COR-L47 (cell line): ENCODE measurements at regions not wholly inside any gene's neighbourhood (a gene's known extent, or its start where the extent isn't known, plus 50 kb on each side); places are given as distances from the start of the nearest gene placed in this dataset.

ENCODE experiments used
- DNase-seq: peaks from one replicate; lab custom pipeline; 2025; lab: John Stamatoyannopoulos, UW

- DNase-seq = no peak
Observed at GRCh38 chr17:56648321-56648720, 54.8 kb downstream of the NOG start.

GRCh38 chr17:56648806-56649205, 55.3 kb downstream of the NOG start:
- no peak for DNase-seq

GRCh38 chr17:56652628-56653027, 59.1 kb downstream of the NOG start:
- DNase-seq = no peak

- DNase-seq = no peak
Observed at GRCh38 chr17:56653877-56654276, 60.4 kb downstream of the NOG start.

- no peak for DNase-seq
Observed at GRCh38 chr17:56656701-56657327, 63.3 kb downstream of the NOG start.

GRCh38 chr17:56658648-56659047, 65.1 kb downstream of the NOG start:
- no peak for DNase-seq

- no peak for DNase-seq
Observed at GRCh38 chr17:56659622-56660021, 66.1 kb downstream of the NOG start.

- no peak for DNase-seq
Observed at GRCh38 chr17:56661906-56662305, 68.4 kb downstream of the NOG start.

GRCh38 chr17:56665864-56666263, 72.4 kb downstream of the NOG start:
- DNase-seq = no peak

GRCh38 chr17:56667925-56668458, 74.5 kb downstream of the NOG start:
- DNase-seq = no peak

- no peak for DNase-seq
Observed at GRCh38 chr17:56672195-56672594, 78.7 kb downstream of the NOG start.

GRCh38 chr17:56674401-56674925, 81.0 kb downstream of the NOG start:
- no peak for DNase-seq

GRCh38 chr17:56675876-56676660, 82.6 kb downstream of the NOG start:
- no peak for DNase-seq

GRCh38 chr17:56676810-56677209, 83.3 kb downstream of the NOG start:
- no peak for DNase-seq

- no peak for DNase-seq
Observed at GRCh38 chr17:56678249-56679114, 85.0 kb downstream of the NOG start.

GRCh38 chr17:56679115-56679776, 85.7 kb downstream of the NOG start:
- DNase-seq = no peak

GRCh38 chr17:56679777-56680422, 86.4 kb downstream of the NOG start:
- DNase-seq = no peak

GRCh38 chr17:56680676-56681075, 87.2 kb downstream of the NOG start:
- DNase-seq = no peak

GRCh38 chr17:56681561-56682266, 88.2 kb downstream of the NOG start:
- no peak for DNase-seq

GRCh38 chr17:56688151-56688550, 94.7 kb downstream of the NOG start:
- DNase-seq = no peak
